ENCODE measurements at regions not wholly inside any gene's neighbourhood (a gene's known extent, or its start where the extent isn't known, plus 50 kb on each side); places are given as distances from the start of the nearest gene placed in this dataset.

DNA sequence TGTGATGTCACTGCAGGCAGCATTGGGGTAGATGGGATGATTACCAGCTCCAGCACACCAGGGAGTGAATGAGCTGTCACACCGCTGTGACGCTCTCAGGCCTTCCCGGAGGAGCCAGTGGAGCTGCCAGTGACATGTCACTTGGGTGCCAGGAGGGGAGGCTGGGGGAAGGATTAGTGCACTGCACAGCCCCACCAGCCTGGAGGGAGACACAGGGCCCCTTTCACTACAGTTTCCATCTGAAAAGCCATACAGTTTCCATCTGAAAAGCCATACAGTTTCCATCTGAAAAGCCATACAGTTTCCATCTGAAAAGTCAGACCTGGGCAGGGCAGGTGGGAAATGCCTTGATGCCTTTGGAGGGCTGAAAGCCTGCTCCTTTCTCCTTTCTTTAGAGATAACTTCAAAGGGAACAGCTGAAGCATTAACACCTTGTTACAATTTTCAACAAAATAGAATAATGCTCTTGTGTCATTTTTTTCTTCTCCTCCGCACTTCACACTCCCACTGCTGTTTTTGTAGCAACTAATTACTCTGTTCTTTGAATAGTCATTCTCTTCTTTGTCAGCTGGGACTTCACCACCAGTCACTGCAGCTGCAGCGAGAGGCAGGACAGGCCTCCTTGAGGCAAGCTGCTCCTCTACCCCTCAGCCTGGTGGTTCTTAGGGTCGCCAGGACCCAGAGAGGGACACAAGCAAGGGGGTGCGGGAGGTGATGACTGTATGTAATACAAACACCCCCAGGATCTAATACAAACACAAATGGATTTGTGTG is 256.9 kb upstream of the RGS6 start:
- no peaks in the 10 kb centered on the region for H3K4me1 ChIP-seq (ENCODE audit: control insufficient read depth, extremely low read depth, insufficient read depth, low read length)
- H4K20me1 ChIP-seq (replicated peaks; ENCODE audit: control insufficient read depth, extremely low read depth, insufficient read depth, low read length): no peaks in the 10 kb centered on the region
- intact Hi-C loops (cut with micrococcal nuclease): no loop called here
- H3K27me3 ChIP-seq (ENCODE audit: control insufficient read depth in 2 of 2, insufficient read depth in 2 of 2, low read length in 2 of 2): no peaks in the 10 kb centered on the region
- DNase-seq (ENCODE audit: low read depth, low spot score): no peak
- ChIA-PET CTCF (interaction anchor here (0.7 kb wide), 1 partner anchor 16 kb away, joined by 3 read pairs; no protein-coding TSS in a partner anchor), POLR2A (interaction anchor here (0.7 kb wide), 1 partner anchor 339 kb away, joined by 5 read pairs; no protein-coding TSS in a partner anchor)
- dilution Hi-C loops (cut with MboI; ENCODE audit: extremely low pct_ligation_motif_present, low sequenced_read_pairs): no loop called here
- no peak for TF ChIP-seq FOS (IDR thresholded peaks at IDR 0.05; ENCODE audit: borderline replicate concordance, insufficient read depth, low read length)
- H3K27ac ChIP-seq (ENCODE audit: insufficient read depth, low read depth, low read length): no peak overlapping the region
- H3K4me2 ChIP-seq (ENCODE audit: insufficient read depth, low read length): no peak overlapping the region
- H3K79me2 ChIP-seq (ENCODE audit: control insufficient read depth, insufficient read depth, low read length): no peaks in the 10 kb centered on the region
- H2AFZ ChIP-seq (ENCODE audit: low read depth, low read length): no peak overlapping the region
- H3K9me1 ChIP-seq (replicated peaks; ENCODE audit: control insufficient read depth, extremely low read depth, insufficient read depth, low read length): no peaks in the 10 kb centered on the region
- H3K4me3 ChIP-seq (replicated peaks in 1 of 3; ENCODE audit: insufficient read depth in 1 of 3, low read depth in 1 of 3, low read length in 3 of 3): no peak overlapping the region
- no peak for FAIRE-seq
- no peaks in the 10 kb centered on the region for H3K9me3 ChIP-seq (replicated peaks; ENCODE audit: control insufficient read depth, insufficient read depth, low read length)
- H3K36me3 ChIP-seq (ENCODE audit: control insufficient read depth in 2 of 2, extremely low read depth in 1 of 2, insufficient read depth in 2 of 2, low read length in 2 of 2): peaks cover 0 to 3% of the 10 kb centered on the region in 2 experiments
- BruUV-seq (replicated peaks): no TSS peak
- H3K9ac ChIP-seq (replicated peaks; ENCODE audit: extremely low read depth, insufficient read depth, low read length): no peak overlapping the region

GRCh38 chr14:71675900-71676287 is 256.3 kb upstream of the RGS6 start:
- no peaks in the 10 kb centered on the region for H3K79me2 ChIP-seq (ENCODE audit: control insufficient read depth, insufficient read depth, low read length)
- no peaks in the 10 kb centered on the region for H4K20me1 ChIP-seq (replicated peaks; ENCODE audit: control insufficient read depth, extremely low read depth, insufficient read depth, low read length)
- no peaks in the 10 kb centered on the region for H3K9me1 ChIP-seq (replicated peaks; ENCODE audit: control insufficient read depth, extremely low read depth, insufficient read depth, low read length)
- no peak overlapping the region for H2AFZ ChIP-seq (ENCODE audit: low read depth, low read length)
- H3K36me3 ChIP-seq (ENCODE audit: control insufficient read depth in 2 of 2, extremely low read depth in 1 of 2, insufficient read depth in 2 of 2, low read length in 2 of 2): peaks cover 0 to 3% of the 10 kb centered on the region in 2 experiments
- FAIRE-seq: no peak
- no peaks in the 10 kb centered on the region for H3K27me3 ChIP-seq (ENCODE audit: control insufficient read depth in 2 of 2, insufficient read depth in 2 of 2, low read length in 2 of 2)
- intact Hi-C loops (cut with micrococcal nuclease) (no loop called here), dilution Hi-C loops (cut with MboI; ENCODE audit: extremely low pct_ligation_motif_present, low sequenced_read_pairs) (no loop called here)
- ChIA-PET CTCF (no interaction called here), POLR2A (interaction anchor here (0.7 kb wide), 1 partner anchor 340 kb away, joined by 5 read pairs; no protein-coding TSS in a partner anchor)
- TF ChIP-seq, protein P1, sequence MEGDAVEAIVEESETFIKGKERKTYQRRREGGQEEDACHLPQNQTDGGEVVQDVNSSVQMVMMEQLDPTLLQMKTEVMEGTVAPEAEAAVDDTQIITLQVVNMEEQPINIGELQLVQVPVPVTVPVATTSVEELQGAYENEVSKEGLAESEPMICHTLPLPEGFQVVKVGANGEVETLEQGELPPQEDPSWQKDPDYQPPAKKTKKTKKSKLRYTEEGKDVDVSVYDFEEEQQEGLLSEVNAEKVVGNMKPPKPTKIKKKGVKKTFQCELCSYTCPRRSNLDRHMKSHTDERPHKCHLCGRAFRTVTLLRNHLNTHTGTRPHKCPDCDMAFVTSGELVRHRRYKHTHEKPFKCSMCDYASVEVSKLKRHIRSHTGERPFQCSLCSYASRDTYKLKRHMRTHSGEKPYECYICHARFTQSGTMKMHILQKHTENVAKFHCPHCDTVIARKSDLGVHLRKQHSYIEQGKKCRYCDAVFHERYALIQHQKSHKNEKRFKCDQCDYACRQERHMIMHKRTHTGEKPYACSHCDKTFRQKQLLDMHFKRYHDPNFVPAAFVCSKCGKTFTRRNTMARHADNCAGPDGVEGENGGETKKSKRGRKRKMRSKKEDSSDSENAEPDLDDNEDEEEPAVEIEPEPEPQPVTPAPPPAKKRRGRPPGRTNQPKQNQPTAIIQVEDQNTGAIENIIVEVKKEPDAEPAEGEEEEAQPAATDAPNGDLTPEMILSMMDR (IDR thresholded peaks at IDR 0.05; ENCODE audit: extremely low read depth in 1 of 2, insufficient read depth in 1 of 2, low read depth in 1 of 2, low read length in 2 of 2): no peak
- TF ChIP-seq JUN (IDR thresholded peaks at IDR 0.05; ENCODE audit: borderline replicate concordance, insufficient read depth, insufficient read length, low read depth) (no peak), POLR2AphosphoS5 (IDR thresholded peaks at IDR 0.05; ENCODE audit: insufficient read depth, low read depth, low read length) (no peak), GATA2 (IDR thresholded peaks at IDR 0.05; ENCODE audit: insufficient read depth, insufficient read length, low read depth, low read length) (no peak), MAX (IDR thresholded peaks at IDR 0.05; ENCODE audit: insufficient read depth, insufficient read length) (no peak), MYC (IDR thresholded peaks at IDR 0.05; ENCODE audit: low read depth, low read length) (no peak), FOS (IDR thresholded peaks at IDR 0.05; ENCODE audit: borderline replicate concordance, insufficient read depth, low read length) (no peak), EZH2 (IDR thresholded peaks at IDR 0.05; ENCODE audit: borderline replicate concordance, low read depth, low read length, severe bottlenecking) (no peak), POLR2A (IDR thresholded peaks at IDR 0.05; ENCODE audit: low read depth, low read length) (no peak)
- no peak overlapping the region for H3K27ac ChIP-seq (ENCODE audit: insufficient read depth, low read depth, low read length)
- H3K4me3 ChIP-seq (replicated peaks in 1 of 3; ENCODE audit: insufficient read depth in 1 of 3, low read depth in 1 of 3, low read length in 3 of 3): no peak overlapping the region
- DNase-seq (ENCODE audit: low read depth, low spot score): no peak
- H3K4me1 ChIP-seq (ENCODE audit: control insufficient read depth, extremely low read depth, insufficient read depth, low read length): no peaks in the 10 kb centered on the region
- H3K9ac ChIP-seq (replicated peaks; ENCODE audit: extremely low read depth, insufficient read depth, low read length): no peak overlapping the region
- no TSS peak for BruUV-seq (replicated peaks)
- no peak overlapping the region for H3K4me2 ChIP-seq (ENCODE audit: insufficient read depth, low read length)
- H3K9me3 ChIP-seq (replicated peaks; ENCODE audit: control insufficient read depth, insufficient read depth, low read length): no peaks in the 10 kb centered on the region
